ENCODE measurements at regions not wholly inside any gene's neighbourhood (a gene's known extent, or its start where the extent isn't known, plus 50 kb on each side); places are given as distances from the start of the nearest gene placed in this dataset.

DNA sequence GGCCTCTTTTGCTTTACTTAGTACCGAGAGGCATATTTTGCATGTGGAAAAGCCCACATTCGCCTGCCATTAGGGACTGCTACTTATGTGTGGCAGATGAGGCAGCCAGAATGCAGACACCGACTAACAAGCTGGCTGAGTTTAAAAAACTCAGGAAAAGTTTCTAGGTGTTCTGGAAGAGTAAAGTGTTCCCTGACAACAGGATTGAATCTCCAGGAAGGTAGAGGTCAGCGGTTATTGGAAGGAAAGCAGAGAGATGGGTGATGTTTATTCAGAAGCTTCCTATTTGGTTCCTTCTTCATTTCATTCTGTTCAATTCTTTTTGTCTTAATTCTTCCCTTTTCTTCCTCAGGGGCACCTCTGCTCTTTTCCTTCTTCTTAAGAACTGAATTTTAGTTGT is 206.9 kb upstream of the SNX7 start:
- DNase-seq (ENCODE audit: low read depth in 1 of 2, low spot score in 1 of 2) = no peak
- ChIA-PET POLR2A (no interaction called here), CTCF (interaction anchor here (1.3 kb wide), 1 partner anchor 14 kb away, joined by 4 read pairs; no protein-coding TSS in a partner anchor)
- FAIRE-seq = no peak
- H3K4me1 ChIP-seq = peaks cover 7% of the 10 kb centered on the region; the same call in 1 of the 3 replicates
- no peak overlapping the region for H3K4me2 ChIP-seq
- no peak for ATAC-seq
- WGBS (ENCODE audit: missing lambda C conversion rate) = 79% methylated on average over 4 of the region's 4 CpGs
- TF ChIP-seq NR3C1 (IDR thresholded peaks at IDR 0.05) = no peak
- TF ChIP-seq ZNF302 (CRISPR knock-in tag; IDR thresholded peaks at IDR 0.05) = no peak
- no peak for TF ChIP-seq FOSB (CRISPR knock-in tag; IDR thresholded peaks at IDR 0.05)
- TF ChIP-seq SMC3 (IDR thresholded peaks at IDR 0.05) = no peak
- no peak for TF ChIP-seq KDM5A (IDR thresholded peaks at IDR 0.05)
- no peak for TF ChIP-seq CBX8 (IDR thresholded peaks at IDR 0.05)
- TF ChIP-seq ESRRA (IDR thresholded peaks at IDR 0.05; ENCODE audit: borderline replicate concordance, low read length) = no peak
- H3K9me3 ChIP-seq = no peaks in the 10 kb centered on the region
- H3K4me3 ChIP-seq = no peak overlapping the region
- H3K27ac ChIP-seq = no peak overlapping the region

- 97% methylated on average over 1 of the region's 1 CpG for WGBS (ENCODE audit: missing lambda C conversion rate)
- CTCF ChIA-PET = interaction anchor here (1.1 kb wide), 1 partner anchor 399 kb away, joined by 3 read pairs; no protein-coding TSS in a partner anchor
- Histone ChIP-seq H3K9me3 (no peaks in the 10 kb centered on the region), H3K4me3 (no peak overlapping the region), H3K27ac (no peak overlapping the region), H3K4me1 (peaks cover 7% of the 10 kb centered on the region; the same call in 1 of the 3 replicates), H3K4me2 (no peak overlapping the region)
- ATAC-seq = no peak
- TF ChIP-seq NR3C1 (IDR thresholded peaks at IDR 0.05) (no peak), ESRRA (IDR thresholded peaks at IDR 0.05; ENCODE audit: borderline replicate concordance, low read length) (no peak), CHD4 (IDR thresholded peaks at IDR 0.05; ENCODE audit: borderline replicate concordance) (no peak), FOSL2 (IDR thresholded peaks at IDR 0.05) (no peak), FOSL2 (CRISPR knock-in tag; IDR thresholded peaks at IDR 0.05) (no peak), EP300 (IDR thresholded peaks at IDR 0.05) (no peak), FOXS1 (CRISPR knock-in tag; IDR thresholded peaks at IDR 0.05) (no peak), PHF8 (IDR thresholded peaks at IDR 0.05; ENCODE audit: borderline replicate concordance, low read depth) (no peak), ZSCAN20 (CRISPR knock-in tag; IDR thresholded peaks at IDR 0.05) (no peak), ZNF302 (CRISPR knock-in tag; IDR thresholded peaks at IDR 0.05) (no peak), EHF (CRISPR knock-in tag; IDR thresholded peaks at IDR 0.05) (no peak), GATA3 (IDR thresholded peaks at IDR 0.05; ENCODE audit: borderline replicate concordance) (no peak), SMC3 (IDR thresholded peaks at IDR 0.05) (no peak), CBX2 (IDR thresholded peaks at IDR 0.05; ENCODE audit: borderline replicate concordance, low read depth) (no peak), NPAS2 (CRISPR knock-in tag; IDR thresholded peaks at IDR 0.05; ENCODE audit: borderline replicate concordance) (no peak), MAX (IDR thresholded peaks at IDR 0.05) (no peak), RCOR1 (IDR thresholded peaks at IDR 0.05; ENCODE audit: low read depth, low read length) (no peak), HOXA7 (CRISPR knock-in tag; IDR thresholded peaks at IDR 0.05) (no peak)
- TF ChIP-seq, protein P1, sequence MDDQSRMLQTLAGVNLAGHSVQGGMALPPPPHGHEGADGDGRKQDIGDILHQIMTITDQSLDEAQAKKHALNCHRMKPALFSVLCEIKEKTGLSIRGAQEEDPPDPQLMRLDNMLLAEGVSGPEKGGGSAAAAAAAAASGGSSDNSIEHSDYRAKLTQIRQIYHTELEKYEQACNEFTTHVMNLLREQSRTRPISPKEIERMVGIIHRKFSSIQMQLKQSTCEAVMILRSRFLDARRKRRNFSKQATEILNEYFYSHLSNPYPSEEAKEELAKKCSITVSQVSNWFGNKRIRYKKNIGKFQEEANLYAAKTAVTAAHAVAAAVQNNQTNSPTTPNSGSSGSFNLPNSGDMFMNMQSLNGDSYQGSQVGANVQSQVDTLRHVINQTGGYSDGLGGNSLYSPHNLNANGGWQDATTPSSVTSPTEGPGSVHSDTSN (IDR thresholded peaks at IDR 0.05) = no peak
- no peak for DNase-seq (ENCODE audit: low read depth in 1 of 2, low spot score in 1 of 2)
- FAIRE-seq = no peak
- POLR2A ChIA-PET = no interaction called here
Observed at GRCh38 chr1:98453066-98453465, 208.5 kb upstream of the SNX7 start.

- ChIA-PET CTCF (interaction anchor here (1.1 kb wide), 1 partner anchor 398 kb away, joined by 3 read pairs; no protein-coding TSS in a partner anchor), POLR2A (no interaction called here)
- H3K9me3 ChIP-seq = no peaks in the 10 kb centered on the region
- H3K4me1 ChIP-seq = peaks cover 7% of the 10 kb centered on the region; the same call in 1 of the 3 replicates
- H3K4me3 ChIP-seq = no peak overlapping the region
- FAIRE-seq (no peak), ATAC-seq (no peak), DNase-seq (ENCODE audit: low read depth in 1 of 2, low spot score in 1 of 2) (no peak)
- H3K4me2 ChIP-seq = no peak overlapping the region
- H3K27ac ChIP-seq = no peak overlapping the region
- 63% methylated on average over 2 of the region's 2 CpGs for WGBS (ENCODE audit: missing lambda C conversion rate)
- TF ChIP-seq POLR2A (IDR thresholded peaks at IDR 0.05; ENCODE audit: low read length) (no peak), ZC3H11A (IDR thresholded peaks at IDR 0.05) (no peak), ZFP36 (IDR thresholded peaks at IDR 0.05; ENCODE audit: borderline replicate concordance, partially characterized antibody) (no peak), FOSB (CRISPR knock-in tag; IDR thresholded peaks at IDR 0.05) (no peak), CEBPB (IDR thresholded peaks at IDR 0.05) (no peak), CHD4 (IDR thresholded peaks at IDR 0.05; ENCODE audit: borderline replicate concordance) (no peak), BHLHE40 (IDR thresholded peaks at IDR 0.05; ENCODE audit: low read depth, low read length) (no peak), HOXB5 (CRISPR knock-in tag; IDR thresholded peaks at IDR 0.05) (no peak), ZSCAN20 (CRISPR knock-in tag; IDR thresholded peaks at IDR 0.05) (no peak), ELK1 (IDR thresholded peaks at IDR 0.05; ENCODE audit: low read depth, low read length) (no peak), NFE2L2 (conservative IDR thresholded peaks at IDR 0.05; ENCODE audit: low read length) (no peak)
- TF ChIP-seq, protein P1 (IDR thresholded peaks at IDR 0.05) = no peak
- TF ChIP-seq, protein P2, sequence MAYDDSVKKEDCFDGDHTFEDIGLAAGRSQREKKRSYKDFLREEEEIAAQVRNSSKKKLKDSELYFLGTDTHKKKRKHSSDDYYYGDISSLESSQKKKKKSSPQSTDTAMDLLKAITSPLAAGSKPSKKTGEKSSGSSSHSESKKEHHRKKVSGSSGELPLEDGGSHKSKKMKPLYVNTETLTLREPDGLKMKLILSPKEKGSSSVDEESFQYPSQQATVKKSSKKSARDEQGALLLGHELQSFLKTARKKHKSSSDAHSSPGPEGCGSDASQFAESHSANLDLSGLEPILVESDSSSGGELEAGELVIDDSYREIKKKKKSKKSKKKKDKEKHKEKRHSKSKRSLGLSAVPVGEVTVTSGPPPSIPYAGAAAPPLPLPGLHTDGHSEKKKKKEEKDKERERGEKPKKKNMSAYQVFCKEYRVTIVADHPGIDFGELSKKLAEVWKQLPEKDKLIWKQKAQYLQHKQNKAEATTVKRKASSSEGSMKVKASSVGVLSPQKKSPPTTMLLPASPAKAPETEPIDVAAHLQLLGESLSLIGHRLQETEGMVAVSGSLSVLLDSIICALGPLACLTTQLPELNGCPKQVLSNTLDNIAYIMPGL (CRISPR knock-in tag; IDR thresholded peaks at IDR 0.05; ENCODE audit: borderline replicate concordance) = no peak
- TF ChIP-seq, protein P3, sequence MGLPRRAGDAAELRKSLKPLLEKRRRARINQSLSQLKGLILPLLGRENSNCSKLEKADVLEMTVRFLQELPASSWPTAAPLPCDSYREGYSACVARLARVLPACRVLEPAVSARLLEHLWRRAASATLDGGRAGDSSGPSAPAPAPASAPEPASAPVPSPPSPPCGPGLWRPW (IDR thresholded peaks at IDR 0.05) = no peak
Observed at GRCh38 chr1:98452162-98452561, 209.4 kb upstream of the SNX7 start.
